22Rv1 (cell line): ENCODE measurements at regions not wholly inside any gene's neighbourhood (a gene's known extent, or its start where the extent isn't known, plus 50 kb on each side); places are given as distances from the start of the nearest gene placed in this dataset.
A peak's percentile ranks its signal among the peaks of the same experiment; 100 is the strongest.

Experiments
- H3K27ac ChIP-seq: fragments of 450-650 bp; 2 replicates; pipeline ENCODE4 v1.5.1; 2017
- ZFX ChIP-seq: fragments of 450-650 bp; IDR thresholded peaks from 2 replicates; pipeline ENCODE4 v1.6.1; 2017; ENCODE audit warnings: antibody characterized with exemption, borderline replicate concordance
- TF ChIP-seq, protein P1 (sequence below): fragments of 450-650 bp; IDR thresholded peaks from 2 replicates; pipeline ENCODE4 v1.5.1; 2017; ENCODE audit warnings: mild to moderate bottlenecking

DNA sequence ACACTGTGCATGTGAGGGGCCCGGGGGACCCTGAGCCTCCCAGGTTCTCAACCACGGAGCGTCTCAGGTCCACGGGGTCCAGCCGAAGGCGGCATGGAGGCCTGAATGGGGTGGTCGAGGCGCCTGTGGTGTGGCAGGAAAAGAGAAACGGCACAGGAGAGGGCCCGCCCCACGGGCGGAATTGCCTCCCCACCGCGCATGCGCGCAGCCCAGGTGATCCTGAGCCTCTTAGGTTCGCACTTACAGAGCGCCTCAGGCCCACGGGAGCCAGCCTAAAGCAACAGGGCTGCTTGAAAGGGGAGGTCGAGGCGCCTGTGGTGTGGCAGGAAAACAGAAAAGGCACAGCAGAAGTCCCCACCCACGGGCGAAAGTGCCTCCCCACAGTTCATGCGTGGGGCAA, 311.0 kb downstream of the ALG10 start:
- TF ChIP-seq, protein P1, sequence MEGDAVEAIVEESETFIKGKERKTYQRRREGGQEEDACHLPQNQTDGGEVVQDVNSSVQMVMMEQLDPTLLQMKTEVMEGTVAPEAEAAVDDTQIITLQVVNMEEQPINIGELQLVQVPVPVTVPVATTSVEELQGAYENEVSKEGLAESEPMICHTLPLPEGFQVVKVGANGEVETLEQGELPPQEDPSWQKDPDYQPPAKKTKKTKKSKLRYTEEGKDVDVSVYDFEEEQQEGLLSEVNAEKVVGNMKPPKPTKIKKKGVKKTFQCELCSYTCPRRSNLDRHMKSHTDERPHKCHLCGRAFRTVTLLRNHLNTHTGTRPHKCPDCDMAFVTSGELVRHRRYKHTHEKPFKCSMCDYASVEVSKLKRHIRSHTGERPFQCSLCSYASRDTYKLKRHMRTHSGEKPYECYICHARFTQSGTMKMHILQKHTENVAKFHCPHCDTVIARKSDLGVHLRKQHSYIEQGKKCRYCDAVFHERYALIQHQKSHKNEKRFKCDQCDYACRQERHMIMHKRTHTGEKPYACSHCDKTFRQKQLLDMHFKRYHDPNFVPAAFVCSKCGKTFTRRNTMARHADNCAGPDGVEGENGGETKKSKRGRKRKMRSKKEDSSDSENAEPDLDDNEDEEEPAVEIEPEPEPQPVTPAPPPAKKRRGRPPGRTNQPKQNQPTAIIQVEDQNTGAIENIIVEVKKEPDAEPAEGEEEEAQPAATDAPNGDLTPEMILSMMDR, result no peak
- no peak for TF ChIP-seq ZFX

DNA sequence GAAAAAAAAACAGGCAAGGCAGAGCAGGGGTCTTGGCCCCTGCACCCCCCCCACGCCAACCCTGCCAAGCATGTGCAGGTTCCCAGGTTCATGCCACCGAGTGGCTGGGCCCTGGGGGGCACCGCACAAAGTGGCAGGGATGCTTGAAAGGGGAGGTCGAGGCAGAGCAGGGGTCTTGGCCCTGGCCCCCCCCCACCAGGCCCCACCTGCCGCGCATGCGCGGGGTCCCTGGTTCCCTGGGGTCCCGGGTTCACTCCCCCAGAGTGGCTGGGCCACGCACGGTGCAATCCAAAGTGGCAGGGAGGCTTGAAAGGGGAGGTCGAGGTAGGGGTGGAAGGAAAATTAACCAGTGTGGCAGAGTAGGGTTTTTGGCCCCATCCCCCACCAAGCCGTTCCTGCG, 312.2 kb downstream of the ALG10 start:
- no peak for TF ChIP-seq ZFX
- TF ChIP-seq, protein P1, result no peak
- H3K27ac ChIP-seq, result no peak overlapping the region

More for the DNA sequence above, 311.0 kb downstream of the ALG10 start:
- no peak overlapping the region for H3K27ac ChIP-seq

DNA sequence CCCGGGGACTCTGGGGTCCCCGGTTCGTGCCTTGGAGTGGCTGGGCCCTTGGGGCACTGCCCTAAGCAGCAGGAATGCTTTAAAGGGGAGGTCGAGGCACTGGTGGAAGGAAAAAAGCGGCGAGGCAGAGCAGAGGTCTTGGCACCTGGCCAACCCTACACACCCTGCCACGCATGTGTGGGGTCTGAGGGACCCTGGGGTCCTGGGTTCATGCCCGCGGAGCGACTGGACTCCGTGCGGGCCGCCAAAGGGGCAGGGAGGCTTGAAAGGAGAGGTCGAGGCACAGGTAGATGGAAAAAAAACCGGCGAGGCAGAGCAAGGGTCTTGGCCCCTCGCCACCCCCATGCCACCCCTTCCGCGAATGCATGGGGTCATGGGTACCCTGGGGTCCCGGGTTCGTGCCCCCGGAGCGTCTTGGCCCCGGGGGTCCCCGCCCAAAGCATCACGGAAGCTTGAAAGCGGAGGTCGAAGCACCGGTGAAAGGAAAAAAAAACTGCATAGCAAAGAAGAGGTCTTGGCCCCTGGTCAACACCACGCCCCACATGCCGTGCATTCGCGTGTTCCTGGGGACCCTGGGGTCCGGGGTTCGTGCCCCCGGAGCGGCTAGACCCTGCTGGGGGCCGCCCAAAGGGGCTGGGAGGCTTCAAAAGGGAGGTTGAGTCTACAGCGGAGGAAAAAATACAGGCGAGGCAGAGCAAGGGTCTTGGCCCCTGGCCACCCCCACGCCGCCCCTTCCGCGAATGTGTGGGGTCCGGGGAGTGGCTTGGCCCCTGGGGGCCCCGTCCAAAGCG, 312.9 kb downstream of the ALG10 start:
- TF ChIP-seq, protein P1, result no peak
- TF ChIP-seq ZFX, result no peak
- H3K27ac ChIP-seq, result peak overlapping the region; percentile 29

DNA sequence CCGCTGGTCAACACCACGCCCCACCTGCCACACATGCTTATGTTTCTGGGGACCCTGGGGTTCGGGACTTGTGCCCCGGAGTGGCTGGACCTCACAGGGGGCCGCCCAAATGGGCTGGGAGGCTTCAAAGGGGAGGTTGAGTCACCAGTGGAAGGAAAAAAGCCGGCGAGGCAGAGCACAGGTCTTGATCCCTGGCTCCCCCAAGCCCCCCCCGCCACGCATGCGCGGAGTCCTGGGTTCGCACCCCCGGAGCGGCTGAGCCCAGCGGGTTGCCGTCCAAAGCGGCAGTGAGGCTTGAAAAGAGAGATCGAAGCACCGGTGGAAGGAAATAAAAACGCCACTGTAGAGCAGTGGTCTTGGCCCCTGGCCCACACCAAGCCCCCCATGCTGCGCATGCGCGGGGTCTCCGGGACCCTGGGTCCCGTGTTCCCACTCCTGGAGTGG, 313.5 kb downstream of the ALG10 start:
- H3K27ac ChIP-seq, result peak overlapping the region; percentile 29
- TF ChIP-seq ZFX, result no peak
- TF ChIP-seq, protein P1, result no peak

DNA sequence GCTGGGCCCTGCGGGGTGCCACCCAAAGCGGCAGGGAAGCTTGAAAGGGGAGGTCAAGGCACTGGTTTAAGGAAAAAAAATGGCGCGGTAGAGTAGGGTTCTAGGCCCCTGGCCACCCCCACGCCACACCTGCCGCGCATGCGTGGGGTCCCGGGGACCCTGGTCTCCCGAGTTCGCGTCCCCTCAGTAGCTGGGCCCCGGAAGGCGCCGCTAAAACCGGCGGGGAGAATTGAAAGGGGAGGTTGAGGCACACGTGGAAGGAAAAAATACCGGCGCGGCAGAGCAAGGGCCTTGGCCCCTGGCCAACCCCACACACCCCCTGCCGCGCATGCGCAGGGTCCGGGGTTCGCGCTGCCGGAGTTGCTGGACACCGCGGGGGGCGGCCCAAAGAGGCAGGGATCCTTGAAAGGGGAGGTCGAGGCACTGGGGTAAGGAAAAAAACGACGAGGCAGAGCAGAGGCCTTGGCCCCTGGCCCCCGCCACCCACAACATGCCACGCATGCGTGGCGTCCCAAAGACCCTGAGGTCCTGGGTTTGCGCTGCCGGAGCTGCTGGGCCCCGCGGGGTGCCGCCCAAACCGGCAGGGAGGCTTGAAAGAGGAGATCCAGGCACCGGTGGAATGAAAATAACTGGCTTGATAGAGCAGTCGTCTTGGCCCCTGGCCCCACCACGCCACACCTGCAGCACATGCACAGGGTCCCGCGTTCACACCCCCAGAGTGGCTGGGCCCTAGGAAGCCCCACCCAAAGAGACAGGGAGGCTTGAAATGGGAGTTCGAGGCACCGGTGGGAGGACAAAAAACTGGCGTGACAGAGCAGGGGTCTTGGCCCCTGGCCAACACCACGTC, 314.5 kb downstream of the ALG10 start:
- peak overlapping the region; percentile 29; the same call in 1 of the 2 replicates for H3K27ac ChIP-seq
- no peak for TF ChIP-seq ZFX
- TF ChIP-seq, protein P1, result no peak

DNA sequence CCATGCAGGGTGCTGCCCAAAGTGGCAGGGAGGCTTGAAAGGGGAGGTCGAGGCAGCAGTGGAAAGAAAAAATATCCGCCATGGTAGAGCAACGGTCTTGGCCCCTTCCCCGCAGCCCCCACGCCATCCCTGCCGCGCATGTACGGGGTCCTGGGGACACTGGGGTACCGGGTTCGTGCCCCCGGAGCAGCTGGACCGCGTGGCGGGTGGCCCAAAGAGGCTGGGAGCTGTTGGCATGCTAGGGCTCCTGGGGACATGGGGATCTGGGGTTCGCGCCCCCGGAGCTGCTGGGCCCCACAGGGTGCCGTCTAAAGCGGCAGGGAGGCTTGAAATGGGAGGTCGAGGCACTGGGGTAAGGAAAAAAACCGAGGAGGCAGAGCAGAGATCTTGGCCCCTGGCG, 316.5 kb downstream of the ALG10 start:
- TF ChIP-seq, protein P1, result no peak
- no peak for TF ChIP-seq ZFX
- H3K27ac ChIP-seq, result no peak overlapping the region
